ENCODE measurements at regions not wholly inside any gene's neighbourhood (a gene's known extent, or its start where the extent isn't known, plus 50 kb on each side); places are given as distances from the start of the nearest gene placed in this dataset.
A peak's percentile ranks its signal among the peaks of the same experiment; 100 is the strongest.

DNA sequence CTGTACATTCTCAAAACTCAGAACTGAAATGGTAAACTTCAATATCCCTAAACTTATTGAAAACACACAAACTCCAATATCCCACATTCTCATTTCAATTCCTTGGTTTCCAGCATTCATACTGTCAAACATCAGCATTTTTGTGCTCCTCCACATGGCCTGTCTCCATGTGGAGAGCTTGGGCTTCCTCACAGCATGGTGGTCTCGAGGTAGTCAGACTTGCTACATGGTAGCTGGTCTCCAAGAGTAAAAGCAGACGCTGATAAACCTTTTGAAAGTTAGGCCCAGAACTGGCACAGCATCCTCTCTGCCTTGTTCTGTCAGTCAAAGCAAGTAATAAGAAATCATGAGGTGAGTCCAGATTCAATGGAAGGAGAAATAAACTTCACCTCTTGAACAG lies 70.5 kb downstream of the VCPKMT start:
- Histone ChIP-seq H3K27me3 (ENCODE audit: low read depth, low read length) (no peaks in the 10 kb centered on the region), H3K9me3 (ENCODE audit: insufficient read depth, low read length) (no peaks in the 10 kb centered on the region), H3K4me1 (ENCODE audit: low read length) (peaks cover 40% of the 10 kb centered on the region), H3K9ac (ENCODE audit: low read length) (no peak overlapping the region), H3K4me2 (ENCODE audit: low read length) (no peak overlapping the region), H2AFZ (ENCODE audit: low read depth, low read length) (no peak overlapping the region), H3K79me2 (ENCODE audit: low read length) (no peaks in the 10 kb centered on the region), H3K4me3 (ENCODE audit: low read length) (no peak overlapping the region), H4K20me1 (ENCODE audit: insufficient read depth, low read length) (no peaks in the 10 kb centered on the region), H3K27ac (ENCODE audit: low read length) (no peak overlapping the region), H3K36me3 (replicated peaks; ENCODE audit: low read depth, low read length) (peaks cover 8% of the 10 kb centered on the region)
- no peak for TF ChIP-seq EZH2phosphoT487 (IDR thresholded peaks at IDR 0.05; ENCODE audit: low read depth)
- TF ChIP-seq, protein P1, sequence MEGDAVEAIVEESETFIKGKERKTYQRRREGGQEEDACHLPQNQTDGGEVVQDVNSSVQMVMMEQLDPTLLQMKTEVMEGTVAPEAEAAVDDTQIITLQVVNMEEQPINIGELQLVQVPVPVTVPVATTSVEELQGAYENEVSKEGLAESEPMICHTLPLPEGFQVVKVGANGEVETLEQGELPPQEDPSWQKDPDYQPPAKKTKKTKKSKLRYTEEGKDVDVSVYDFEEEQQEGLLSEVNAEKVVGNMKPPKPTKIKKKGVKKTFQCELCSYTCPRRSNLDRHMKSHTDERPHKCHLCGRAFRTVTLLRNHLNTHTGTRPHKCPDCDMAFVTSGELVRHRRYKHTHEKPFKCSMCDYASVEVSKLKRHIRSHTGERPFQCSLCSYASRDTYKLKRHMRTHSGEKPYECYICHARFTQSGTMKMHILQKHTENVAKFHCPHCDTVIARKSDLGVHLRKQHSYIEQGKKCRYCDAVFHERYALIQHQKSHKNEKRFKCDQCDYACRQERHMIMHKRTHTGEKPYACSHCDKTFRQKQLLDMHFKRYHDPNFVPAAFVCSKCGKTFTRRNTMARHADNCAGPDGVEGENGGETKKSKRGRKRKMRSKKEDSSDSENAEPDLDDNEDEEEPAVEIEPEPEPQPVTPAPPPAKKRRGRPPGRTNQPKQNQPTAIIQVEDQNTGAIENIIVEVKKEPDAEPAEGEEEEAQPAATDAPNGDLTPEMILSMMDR (IDR thresholded peaks at IDR 0.05; ENCODE audit: low read depth, low read length), result no peak

DNA sequence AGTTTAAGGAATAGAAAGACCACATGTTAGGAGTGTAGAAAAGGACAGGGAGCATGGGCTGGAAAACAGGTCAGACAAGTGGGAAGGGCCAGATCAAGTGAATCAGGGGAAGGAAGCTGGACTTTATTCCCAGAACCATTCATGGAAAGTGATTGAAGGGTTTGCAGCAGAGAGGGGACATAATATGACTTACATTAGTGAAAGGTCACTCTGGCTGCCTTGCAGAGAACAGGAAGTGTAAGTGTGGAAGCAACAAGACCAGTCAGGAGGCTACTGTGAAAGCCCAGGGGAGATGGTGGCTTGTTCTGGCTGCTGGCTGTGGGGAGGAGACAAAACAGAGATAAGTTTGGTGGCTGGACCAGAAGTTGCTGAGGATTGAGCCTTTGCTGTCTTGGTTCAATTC lies 69.1 kb downstream of the VCPKMT start:
- H3K36me3 ChIP-seq (replicated peaks; ENCODE audit: low read depth, low read length), result peaks cover 8% of the 10 kb centered on the region
- H4K20me1 ChIP-seq (ENCODE audit: insufficient read depth, low read length), result no peaks in the 10 kb centered on the region
- H3K27me3 ChIP-seq (ENCODE audit: low read depth, low read length), result no peaks in the 10 kb centered on the region
- H3K9ac ChIP-seq (ENCODE audit: low read length), result peak overlapping the region; percentile 0; the same call in 1 of the 2 replicates
- peaks cover 32% of the 10 kb centered on the region for H3K4me1 ChIP-seq (ENCODE audit: low read length)
- no peaks in the 10 kb centered on the region for H3K9me3 ChIP-seq (ENCODE audit: insufficient read depth, low read length)
- H3K4me3 ChIP-seq (ENCODE audit: low read length), result no peak overlapping the region
- peak overlapping the region; percentile 4; the same call in 1 of the 2 replicates for H2AFZ ChIP-seq (ENCODE audit: low read depth, low read length)
- no peak for TF ChIP-seq EZH2phosphoT487 (IDR thresholded peaks at IDR 0.05; ENCODE audit: low read depth)
- TF ChIP-seq, protein P1 (IDR thresholded peaks at IDR 0.05; ENCODE audit: low read depth, low read length), result no peak
- peak overlapping the region; percentile 18 for H3K4me2 ChIP-seq (ENCODE audit: low read length)
- H3K79me2 ChIP-seq (ENCODE audit: low read length), result no peaks in the 10 kb centered on the region
- peak overlapping the region; percentile 25; the same call in 1 of the 2 replicates for H3K27ac ChIP-seq (ENCODE audit: low read length)

DNA sequence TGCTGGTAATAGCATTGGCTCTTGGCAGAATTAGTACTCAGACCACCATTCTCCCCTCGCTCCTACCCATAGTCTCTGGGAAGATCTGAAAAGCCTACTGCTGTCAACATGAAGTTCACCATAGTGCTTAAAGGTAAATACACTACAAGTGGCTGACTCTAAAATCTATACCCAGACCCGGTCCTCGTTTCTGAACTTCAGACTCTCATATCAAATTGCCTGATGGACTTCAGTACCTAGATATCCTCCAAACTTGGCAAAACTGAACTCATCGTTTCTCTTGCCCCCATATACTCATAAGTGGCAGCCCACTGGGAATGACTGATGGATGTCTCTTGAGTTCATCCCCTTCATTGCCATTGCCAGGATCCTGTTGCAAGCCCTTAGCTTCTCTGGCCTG lies 67.3 kb downstream of the VCPKMT start:
- H3K4me3 ChIP-seq (ENCODE audit: low read length), result no peak overlapping the region
- H3K27ac ChIP-seq (ENCODE audit: low read length), result no peak overlapping the region
- no peak overlapping the region for H3K9ac ChIP-seq (ENCODE audit: low read length)
- no peaks in the 10 kb centered on the region for H3K27me3 ChIP-seq (ENCODE audit: low read depth, low read length)
- H3K4me2 ChIP-seq (ENCODE audit: low read length), result no peak overlapping the region
- H3K4me1 ChIP-seq (ENCODE audit: low read length), result peaks cover 28% of the 10 kb centered on the region
- H4K20me1 ChIP-seq (ENCODE audit: insufficient read depth, low read length), result no peaks in the 10 kb centered on the region
- no peaks in the 10 kb centered on the region for H3K9me3 ChIP-seq (ENCODE audit: insufficient read depth, low read length)
- peaks cover 8% of the 10 kb centered on the region for H3K36me3 ChIP-seq (replicated peaks; ENCODE audit: low read depth, low read length)
- no peaks in the 10 kb centered on the region for H3K79me2 ChIP-seq (ENCODE audit: low read length)
- TF ChIP-seq, protein P1 (IDR thresholded peaks at IDR 0.05; ENCODE audit: low read depth, low read length), result no peak
- no peak for TF ChIP-seq EZH2phosphoT487 (IDR thresholded peaks at IDR 0.05; ENCODE audit: low read depth)
- H2AFZ ChIP-seq (ENCODE audit: low read depth, low read length), result no peak overlapping the region

DNA sequence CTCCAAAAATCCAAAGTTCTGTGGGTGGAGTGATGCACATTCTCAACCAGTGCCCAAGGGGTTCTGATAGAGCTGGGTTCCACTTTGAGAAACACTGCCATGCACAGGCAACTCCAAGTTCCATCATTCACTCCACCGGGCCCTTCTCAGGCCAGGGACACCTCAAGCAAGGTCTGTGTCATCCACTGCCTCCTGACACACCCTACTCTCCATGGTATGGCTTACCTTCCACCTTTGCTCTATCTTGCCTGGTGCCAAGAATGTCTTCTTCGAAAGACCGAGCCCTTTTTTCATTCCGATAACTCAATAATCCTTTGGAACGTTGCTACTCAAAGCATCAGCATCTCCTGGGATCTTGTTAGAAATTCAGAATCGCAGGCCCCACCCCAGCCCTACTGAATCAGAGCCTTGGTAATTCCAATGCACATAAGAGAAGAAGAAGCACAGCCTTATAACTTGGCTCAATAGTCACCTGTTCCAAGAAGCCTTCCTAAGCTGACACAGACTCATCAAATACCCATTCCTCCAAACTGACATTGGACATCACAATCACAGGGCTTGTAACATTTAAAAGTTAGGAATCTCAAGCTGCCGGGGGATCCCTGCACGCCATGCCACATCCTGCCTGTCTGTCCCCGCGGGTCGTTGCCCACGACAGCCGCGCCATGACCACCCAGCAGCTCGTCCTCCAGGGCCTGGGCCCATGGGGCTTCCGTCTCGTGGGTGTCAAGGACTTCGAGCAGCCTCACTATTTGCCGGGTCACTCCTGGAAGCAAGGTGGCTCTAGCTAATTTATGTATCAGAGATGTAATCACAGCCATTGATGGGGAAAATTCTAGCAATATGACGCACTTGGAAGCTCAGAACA lies 66.4 kb downstream of the VCPKMT start:
- no peaks in the 10 kb centered on the region for H4K20me1 ChIP-seq (ENCODE audit: insufficient read depth, low read length)
- H3K79me2 ChIP-seq (ENCODE audit: low read length), result no peaks in the 10 kb centered on the region
- no peaks in the 10 kb centered on the region for H3K9me3 ChIP-seq (ENCODE audit: insufficient read depth, low read length)
- no peak overlapping the region for H3K27ac ChIP-seq (ENCODE audit: low read length)
- H3K4me2 ChIP-seq (ENCODE audit: low read length), result no peak overlapping the region
- H2AFZ ChIP-seq (ENCODE audit: low read depth, low read length), result no peak overlapping the region
- peaks cover 20% of the 10 kb centered on the region for H3K4me1 ChIP-seq (ENCODE audit: low read length)
- no peak for TF ChIP-seq EZH2phosphoT487 (IDR thresholded peaks at IDR 0.05; ENCODE audit: low read depth)
- TF ChIP-seq, protein P1 (IDR thresholded peaks at IDR 0.05; ENCODE audit: low read depth, low read length), result no peak
- H3K36me3 ChIP-seq (replicated peaks; ENCODE audit: low read depth, low read length), result peaks cover 8% of the 10 kb centered on the region
- no peak overlapping the region for H3K4me3 ChIP-seq (ENCODE audit: low read length)
- H3K27me3 ChIP-seq (ENCODE audit: low read depth, low read length), result no peaks in the 10 kb centered on the region
- no peak overlapping the region for H3K9ac ChIP-seq (ENCODE audit: low read length)
